T-helper 2 cell treated with Interferon-gamma antibody and Interleukin-4, amounts not matched to agents 100 ng/mL and 5 ng/mL, for 36 hours (primary cell): ENCODE measurements at regions not wholly inside any gene's neighbourhood (a gene's known extent, or its start where the extent isn't known, plus 50 kb on each side); places are given as distances from the start of the nearest gene placed in this dataset.
"Not testable (repeated sequence)": the region's sequence is repeated elsewhere in the genome, so short reads cannot be mapped to it uniquely, and the experiment has no call there.

Experiments
- intact Hi-C: fragments of 100-400 bp; cut with micrococcal nuclease; formaldehyde crosslinking; loops from one replicate; pipeline ENCODE4 v1.15.1; 2023

DNA sequence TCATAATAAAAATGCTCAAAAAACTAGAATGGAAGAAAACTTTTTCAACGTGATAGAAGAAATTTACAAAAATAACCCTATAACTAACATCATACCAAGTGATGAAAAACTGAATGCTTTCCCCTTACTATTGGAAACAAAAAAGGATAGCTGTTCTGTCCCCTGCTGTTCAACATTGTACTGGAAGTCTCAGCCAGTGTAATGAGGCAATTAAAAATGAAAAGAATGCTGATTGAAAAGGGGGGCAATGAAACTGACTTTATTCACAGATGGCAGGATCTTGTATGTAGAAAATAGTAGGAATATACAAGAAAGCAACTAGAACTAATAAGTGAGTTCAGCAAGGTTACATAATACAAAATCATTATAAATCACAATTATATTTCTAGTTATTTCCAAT, 337.9 kb upstream of the KITLG start:
- intact Hi-C loops: no loop called here

DNA sequence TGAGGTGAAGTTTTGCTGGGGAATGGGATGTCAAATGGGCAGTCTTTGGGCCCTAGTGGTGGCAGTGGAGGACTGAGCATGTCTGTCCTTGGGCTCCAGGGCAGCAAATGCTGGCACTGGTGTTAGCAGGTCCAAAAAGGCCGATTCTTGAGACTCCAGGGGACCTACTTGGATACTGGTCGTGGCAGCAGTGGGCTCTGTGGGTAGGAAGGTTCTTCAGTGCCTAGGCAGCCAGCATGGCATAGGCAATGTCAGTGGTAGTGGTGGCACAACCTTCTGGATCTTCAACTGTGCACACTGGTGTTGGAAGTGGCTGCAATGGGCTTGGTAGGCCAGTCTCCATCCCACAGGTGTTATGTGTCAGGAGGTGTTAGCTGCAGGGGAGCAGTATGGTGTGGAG, 334.7 kb upstream of the KITLG start:
- intact Hi-C loops: no loop called here

- intact Hi-C loops: no loop called here
These were observed 329.2 kb upstream of the KITLG start for GRCh38 chr12:88909510-88909909.

GRCh38 chr12:88908345-88908744, 328.1 kb upstream of the KITLG start:
- intact Hi-C loops: no loop called here

DNA sequence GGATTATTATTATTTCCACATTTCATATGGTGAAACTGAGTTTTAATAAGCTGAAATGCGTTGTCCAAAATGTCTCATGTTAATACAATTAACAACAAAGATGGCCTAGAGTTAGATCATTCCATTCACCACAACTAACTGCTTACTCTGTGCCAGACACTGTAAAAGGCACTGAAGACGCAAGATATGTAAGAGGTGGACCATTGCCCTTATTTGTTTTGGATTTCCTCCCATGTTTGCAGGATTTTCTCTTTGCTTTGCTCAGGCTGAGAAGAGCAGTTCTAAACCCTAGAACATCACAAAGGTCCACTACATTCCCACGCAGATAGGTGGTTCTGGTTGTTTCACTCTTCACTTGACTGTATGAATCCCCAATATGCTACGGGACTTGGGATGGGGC, 324.4 kb upstream of the KITLG start:
- intact Hi-C loops: no loop called here

DNA sequence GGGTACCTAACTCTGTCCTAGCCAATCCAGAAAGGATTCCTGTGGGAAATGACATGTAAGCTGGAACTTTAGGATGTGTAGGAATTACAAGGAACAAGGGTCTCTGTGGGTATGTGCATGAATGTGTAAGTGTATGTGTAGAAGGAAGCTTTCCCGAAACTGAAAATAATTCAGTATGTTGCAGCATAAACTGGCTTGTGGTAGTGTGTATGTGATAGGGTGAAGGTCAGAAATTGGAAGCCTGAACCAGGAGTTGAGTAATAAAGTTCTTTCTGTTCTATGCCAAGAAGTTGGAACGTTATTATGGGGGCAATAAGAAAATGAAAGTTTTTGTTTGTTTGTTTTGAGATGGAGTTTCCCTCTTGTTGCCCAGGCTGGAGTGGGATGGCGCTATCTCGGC, 323.1 kb upstream of the KITLG start:
- intact Hi-C loops: no loop called here

GRCh38 chr12:88897723-88898122, 317.5 kb upstream of the KITLG start:
- intact Hi-C loops: no loop called here

- intact Hi-C loops: no loop called here
These were observed 316.7 kb upstream of the KITLG start for GRCh38 chr12:88896958-88897357.

DNA sequence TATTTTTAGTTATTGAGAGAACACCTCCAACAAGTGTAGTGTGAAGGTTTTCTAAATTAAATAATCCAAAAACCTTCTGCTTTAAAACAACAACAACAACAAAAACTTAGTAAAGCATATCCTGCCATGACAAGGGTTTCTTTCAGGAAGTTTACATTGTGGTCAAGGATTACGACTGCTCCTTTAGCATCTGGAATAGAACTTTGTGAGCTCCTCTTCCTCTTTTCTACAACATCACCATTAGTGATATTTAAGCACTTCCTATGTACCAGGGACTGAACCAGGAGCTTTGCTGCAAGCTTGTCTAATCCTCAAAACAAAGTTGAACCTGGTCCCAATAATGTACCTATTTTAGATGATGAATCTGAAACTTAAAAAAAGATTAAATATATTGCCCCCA, 315.4 kb upstream of the KITLG start:
- intact Hi-C loops: no loop called here

DNA sequence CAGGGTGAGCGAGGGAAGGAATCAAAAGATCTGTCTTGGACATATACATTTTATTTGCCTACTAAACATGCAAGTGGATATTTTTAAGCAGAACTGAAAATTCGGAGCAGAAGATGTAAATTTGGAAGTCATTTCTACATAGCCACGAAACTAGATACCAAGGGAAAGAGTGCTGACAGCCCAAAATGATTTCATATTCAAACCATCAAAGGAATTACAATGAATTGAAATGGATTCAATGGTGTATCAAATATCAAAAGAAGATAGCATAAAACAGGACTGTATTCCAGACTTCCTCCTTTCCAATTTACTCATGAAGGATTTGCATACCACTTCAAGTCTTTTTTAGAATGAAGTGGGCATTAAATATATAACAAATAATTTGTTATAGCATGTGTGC, 313.5 kb upstream of the KITLG start:
- intact Hi-C loops: no loop called here

- intact Hi-C loops: not testable (repeated sequence)
These were observed 311.2 kb upstream of the KITLG start for GRCh38 chr12:88891434-88891833.

GRCh38 chr12:88889326-88890110, 309.2 kb upstream of the KITLG start:
- intact Hi-C loops: no loop called here

DNA sequence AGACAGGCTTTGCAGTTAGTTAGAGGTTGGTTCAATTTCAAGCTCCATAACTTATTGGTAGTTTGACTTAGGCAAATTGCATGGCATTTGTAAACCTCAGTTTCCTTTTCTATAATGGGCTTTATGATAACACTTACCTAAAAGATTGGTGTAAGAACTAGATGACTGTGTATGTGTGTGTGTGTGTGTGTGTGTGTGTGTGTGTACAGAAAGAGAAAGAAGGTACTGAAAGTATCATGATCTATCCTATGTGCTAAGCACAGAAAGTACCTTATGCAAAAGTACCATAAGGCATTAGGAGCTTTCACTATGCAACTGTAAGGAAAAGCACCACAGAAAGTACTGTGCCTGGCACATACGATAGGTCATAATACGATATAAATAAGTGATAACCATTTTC, 304.3 kb upstream of the KITLG start:
- intact Hi-C loops: no loop called here

DNA sequence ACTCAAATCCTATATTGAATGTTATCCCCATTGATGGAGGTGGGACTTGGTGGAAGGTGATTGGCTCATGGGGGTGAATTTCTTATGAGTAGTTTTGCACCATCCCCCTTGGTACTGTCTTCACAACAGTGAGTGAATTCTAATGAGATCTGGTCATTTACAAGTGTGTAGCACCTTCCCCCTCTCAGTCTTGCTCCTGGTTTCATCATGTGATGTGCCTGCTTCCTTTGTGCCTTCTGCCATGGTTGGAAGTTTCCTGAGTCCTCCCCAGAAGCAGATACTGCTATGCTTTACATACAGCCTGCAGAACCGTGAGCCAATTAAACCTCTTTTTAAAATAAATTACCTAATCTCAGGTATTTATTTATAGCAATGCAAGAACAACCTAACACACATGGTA, 302.4 kb upstream of the KITLG start:
- intact Hi-C loops: no loop called here

GRCh38 chr12:88880051-88880450, 299.8 kb upstream of the KITLG start:
- intact Hi-C loops: no loop called here

DNA sequence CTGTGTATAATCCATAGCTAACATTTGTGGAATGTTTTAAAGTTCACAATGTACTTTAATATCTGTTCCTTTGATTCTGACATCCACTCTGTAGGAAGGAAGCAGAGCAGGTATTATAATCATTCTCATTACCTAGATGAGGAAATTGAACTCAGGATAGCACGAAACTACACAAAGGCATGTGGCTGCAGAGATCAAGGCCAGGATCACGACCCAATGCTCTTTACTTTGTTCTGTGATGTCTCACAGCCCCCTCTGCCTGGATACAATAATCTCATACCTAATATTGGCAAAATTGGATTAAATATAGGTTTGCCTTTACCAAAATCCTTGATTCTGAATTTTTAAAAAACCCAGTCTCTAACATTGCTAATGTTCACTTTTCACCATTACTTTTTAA, 298.0 kb upstream of the KITLG start:
- intact Hi-C loops: no loop called here

DNA sequence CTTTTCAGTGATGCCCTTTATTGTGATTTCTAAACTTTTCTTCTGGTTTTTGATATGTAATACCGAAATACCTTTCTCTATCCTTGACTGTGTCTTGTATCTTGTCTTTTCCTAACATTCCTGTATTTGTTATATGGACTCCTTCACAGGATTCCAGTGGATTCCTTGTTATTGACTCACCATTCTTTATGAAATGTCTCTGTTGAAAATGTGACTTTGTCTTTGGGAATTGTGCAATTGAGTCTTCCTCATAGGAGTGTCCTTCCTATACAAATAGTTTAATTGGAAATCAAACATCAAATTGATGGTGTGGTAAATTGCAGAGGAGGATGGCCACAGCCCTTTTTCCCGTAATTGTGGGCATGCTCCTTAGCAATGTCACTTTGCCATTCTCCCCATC, 296.6 kb upstream of the KITLG start:
- intact Hi-C loops: no loop called here

- intact Hi-C loops: no loop called here
These were observed 289.9 kb upstream of the KITLG start for GRCh38 chr12:88870000-88870737.

- intact Hi-C loops: no loop called here
These were observed 287.8 kb upstream of the KITLG start for GRCh38 chr12:88868050-88868449.

GRCh38 chr12:88867510-88867909, 287.2 kb upstream of the KITLG start:
- intact Hi-C loops: no loop called here

GRCh38 chr12:88866881-88867280, 286.6 kb upstream of the KITLG start:
- intact Hi-C loops: no loop called here

GRCh38 chr12:88865537-88865936, 285.3 kb upstream of the KITLG start:
- intact Hi-C loops: no loop called here

- intact Hi-C loops: no loop called here
These were observed 280.6 kb upstream of the KITLG start for GRCh38 chr12:88860851-88861250.
